ENCODE measurements at regions not wholly inside any gene's neighbourhood (a gene's known extent, or its start where the extent isn't known, plus 50 kb on each side); places are given as distances from the start of the nearest gene placed in this dataset.
A peak's percentile ranks its signal among the peaks of the same experiment; 100 is the strongest.

- DNase-seq = peak in 2 of 5 experiments; percentile 14 to 95
Observed at GRCh38 chr5:56479696-56480077, 246.6 kb upstream of the ANKRD55 start.

- DNase-seq = peak in 1 of 5 experiments; percentile 71
Observed at GRCh38 chr5:56479126-56479525, 246.0 kb upstream of the ANKRD55 start.

- DNase-seq = no peak
Observed at GRCh38 chr5:56478062-56478461, 244.9 kb upstream of the ANKRD55 start.

- no peak for DNase-seq
Observed at GRCh38 chr5:56476487-56476856, 243.3 kb upstream of the ANKRD55 start.

GRCh38 chr5:56475689-56476486 is 242.8 kb upstream of the ANKRD55 start:
- peak in 1 of 5 experiments; percentile 34 for DNase-seq

- no peak for DNase-seq
Observed at GRCh38 chr5:56471707-56472106, 238.6 kb upstream of the ANKRD55 start.

- no peak for DNase-seq
Observed at GRCh38 chr5:56470007-56470406, 236.9 kb upstream of the ANKRD55 start.

GRCh38 chr5:56468277-56468676 is 235.1 kb upstream of the ANKRD55 start:
- DNase-seq = no peak

- no peak for DNase-seq
Observed at GRCh38 chr5:56467176-56467717, 234.1 kb upstream of the ANKRD55 start.

GRCh38 chr5:56466136-56466816 is 233.1 kb upstream of the ANKRD55 start:
- DNase-seq = no peak

- DNase-seq = no peak
Observed at GRCh38 chr5:56465769-56466135, 232.6 kb upstream of the ANKRD55 start.

- no peak for DNase-seq
Observed at GRCh38 chr5:56464935-56465768, 232.0 kb upstream of the ANKRD55 start.

- no peak for DNase-seq
Observed at GRCh38 chr5:56463944-56464571, 230.9 kb upstream of the ANKRD55 start.

GRCh38 chr5:56461584-56461983 is 228.5 kb upstream of the ANKRD55 start:
- DNase-seq = no peak

GRCh38 chr5:56460681-56461191 is 227.6 kb upstream of the ANKRD55 start:
- DNase-seq = no peak

GRCh38 chr5:56460195-56460546 is 227.0 kb upstream of the ANKRD55 start:
- DNase-seq = no peak

- DNase-seq = no peak
Observed at GRCh38 chr5:56459394-56460194, 226.5 kb upstream of the ANKRD55 start.

GRCh38 chr5:56457887-56458812 is 225.0 kb upstream of the ANKRD55 start:
- DNase-seq = no peak

GRCh38 chr5:56456002-56456401 is 222.9 kb upstream of the ANKRD55 start:
- DNase-seq = no peak

- no peak for DNase-seq
Observed at GRCh38 chr5:56455417-56455816, 222.3 kb upstream of the ANKRD55 start.

All from T-helper 2 cell (primary cell).